GM12891 (cell line): ENCODE measurements at regions not wholly inside any gene's neighbourhood (a gene's known extent, or its start where the extent isn't known, plus 50 kb on each side); places are given as distances from the start of the nearest gene placed in this dataset.

Experiments
- DNase-seq: peaks from one replicate; pipeline ENCODE4 v3.0.0; 2011; ENCODE audit warnings: low spot score; ENCODE audit not compliant: insufficient read length
- FAIRE-seq: peaks from 2 replicates; lab custom pipeline; 2011; peaks lifted over from hg19 to GRCh38; lab: Jason Lieb, UNC
- PAX5 ChIP-seq: IDR thresholded peaks from 2 replicates; pipeline ENCODE4 v1.6.1; 2011; ENCODE audit warnings: low read length, moderate library complexity, mild to moderate bottlenecking; ENCODE audit not compliant: insufficient read depth, severe bottlenecking
- POLR2A ChIP-seq: IDR thresholded peaks from 2 replicates; pipeline ENCODE4 v1.6.1; 2011; ENCODE audit warnings: low read depth, low read length, control low read depth
- POLR2AphosphoS5 ChIP-seq: IDR thresholded peaks from 2 replicates; pipeline ENCODE4 v1.6.1; 2011; ENCODE audit warnings: low read depth, low read length, control low read depth
- POU2F2 ChIP-seq: IDR thresholded peaks from 2 replicates; pipeline ENCODE4 v1.6.1; 2011; ENCODE audit warnings: low read depth, mild to moderate bottlenecking, control low read depth, low read length, moderate library complexity
- SPI1 ChIP-seq: IDR thresholded peaks from 2 replicates; pipeline ENCODE4 v1.6.1; 2011; ENCODE audit warnings: low read depth, low read length, control low read depth
- TAF1 ChIP-seq: IDR thresholded peaks from 2 replicates; pipeline ENCODE4 v1.6.1; 2011; ENCODE audit warnings: low read depth, low read length, control low read depth

DNA sequence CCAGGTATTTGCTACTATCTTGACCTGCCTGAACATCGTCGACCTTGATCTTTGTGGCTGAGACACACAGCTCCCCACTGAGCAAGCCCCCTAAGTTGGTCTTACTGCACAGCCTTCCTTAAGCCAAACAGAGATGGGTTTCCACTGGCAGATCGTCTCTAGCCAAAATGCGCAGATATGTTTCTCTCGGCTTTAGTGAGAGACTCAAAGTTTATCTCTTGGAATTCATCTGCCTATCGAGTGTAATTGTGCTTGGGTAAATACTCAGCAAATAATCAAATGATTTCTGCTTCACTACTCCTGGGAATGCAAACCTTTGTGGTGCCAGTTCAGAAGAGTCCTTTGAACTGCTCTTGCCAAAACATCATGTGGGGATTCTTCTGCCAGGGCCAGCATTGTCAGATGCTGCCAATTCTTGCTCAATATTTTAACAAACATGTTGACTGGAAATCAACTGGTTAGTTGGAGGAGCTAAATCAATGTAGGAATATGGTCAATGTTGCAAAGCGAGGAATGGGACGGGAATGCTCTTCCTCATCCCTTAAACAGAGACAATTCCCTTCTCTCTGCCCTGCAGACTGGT lies 141.2 kb upstream of the SLC28A3 start:
- DNase-seq (no peak), FAIRE-seq (no peak)
- no peak for TF ChIP-seq POLR2AphosphoS5
- no peak for TF ChIP-seq SPI1
- TF ChIP-seq POU2F2, result no peak
- no peak for TF ChIP-seq TAF1
- TF ChIP-seq PAX5, result no peak
- no peak for TF ChIP-seq POLR2A

DNA sequence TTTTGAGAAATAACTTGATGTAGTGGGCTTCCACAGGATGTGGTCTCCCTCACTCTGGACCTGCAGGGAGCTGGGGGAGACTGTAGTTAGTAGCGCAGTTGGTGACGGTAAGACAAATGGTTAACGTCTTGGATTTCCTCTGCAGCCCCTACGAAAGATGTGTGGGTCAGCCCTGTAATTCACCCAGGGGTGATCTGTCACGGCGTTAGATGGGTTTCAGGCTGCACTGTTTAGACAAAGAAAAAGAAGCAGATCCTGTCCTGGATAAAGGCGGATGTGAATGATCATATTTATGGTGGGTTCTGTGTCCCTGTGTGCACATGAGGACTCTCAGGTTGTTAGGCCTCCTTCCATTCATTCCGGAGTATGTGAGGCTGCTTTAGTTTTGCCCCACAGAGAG lies 142.0 kb upstream of the SLC28A3 start:
- DNase-seq (no peak), FAIRE-seq (no peak)
- TF ChIP-seq SPI1 (no peak), POLR2A (no peak), POU2F2 (no peak), TAF1 (no peak), PAX5 (no peak), POLR2AphosphoS5 (no peak)

DNA sequence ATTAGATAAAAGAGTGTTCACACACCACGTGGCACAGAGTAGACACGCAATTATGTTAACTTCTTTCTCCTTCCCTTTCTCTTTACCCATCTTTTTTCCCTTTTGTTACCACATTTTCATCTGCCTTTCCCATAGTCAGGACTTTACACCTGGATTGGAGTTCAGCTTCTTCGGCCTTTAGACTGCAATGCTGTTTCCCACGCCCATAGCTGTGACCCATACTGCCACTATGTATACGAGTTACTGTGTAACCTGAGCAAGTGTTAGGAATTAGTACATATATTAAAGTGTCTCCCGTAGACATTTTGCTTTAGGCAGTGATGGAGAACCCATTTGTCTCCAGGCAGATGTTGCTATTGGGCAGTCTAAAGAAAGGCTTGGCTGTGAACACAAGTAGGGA lies 143.6 kb upstream of the SLC28A3 start:
- FAIRE-seq (no peak), DNase-seq (no peak)
- no peak for TF ChIP-seq PAX5
- no peak for TF ChIP-seq POLR2A
- no peak for TF ChIP-seq TAF1

DNA sequence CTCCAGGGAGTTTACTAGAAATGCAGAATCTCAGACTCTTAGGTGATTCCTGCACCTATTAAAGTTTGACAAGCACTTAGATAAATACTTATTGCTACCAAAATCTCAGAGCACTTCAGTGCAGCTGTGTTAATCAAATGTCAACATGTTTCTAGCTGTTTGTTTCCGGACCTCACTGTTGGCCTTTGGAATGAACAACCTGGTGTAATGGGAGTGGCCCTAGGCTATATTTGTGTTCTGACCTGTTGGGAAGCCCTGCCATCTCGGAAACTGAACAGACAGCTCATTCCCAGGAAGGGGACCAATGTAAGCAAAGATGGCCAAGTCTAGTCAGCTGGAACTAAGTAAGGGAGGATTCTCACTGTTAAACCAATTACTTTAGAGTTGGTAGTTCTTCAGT lies 145.0 kb upstream of the SLC28A3 start:
- TF ChIP-seq POLR2AphosphoS5 (no peak), PAX5 (no peak), POU2F2 (no peak), POLR2A (no peak), SPI1 (no peak), TAF1 (no peak)
- DNase-seq (no peak), FAIRE-seq (no peak)

DNA sequence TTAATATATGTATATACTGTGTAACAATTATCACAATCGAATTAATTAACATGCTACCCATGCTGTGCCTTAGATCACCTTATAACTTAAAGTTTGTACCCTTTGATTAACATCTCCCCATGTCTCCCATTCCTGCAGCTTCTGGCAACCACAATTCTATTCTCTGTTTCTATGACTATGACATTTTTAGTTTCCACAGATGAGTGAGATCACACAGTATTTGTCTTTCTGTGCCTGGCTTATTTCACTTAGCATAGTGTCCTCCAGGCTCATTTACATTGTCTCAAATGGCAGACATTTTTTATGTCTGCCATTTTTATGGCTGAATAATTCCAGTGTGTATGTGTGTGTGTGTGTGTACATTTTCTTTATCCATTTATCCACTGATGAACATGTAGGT lies 146.1 kb upstream of the SLC28A3 start:
- FAIRE-seq, result no peak
- TF ChIP-seq SPI1, result no peak
- no peak for TF ChIP-seq PAX5
- no peak for TF ChIP-seq POU2F2
- no peak for TF ChIP-seq POLR2A
- TF ChIP-seq TAF1, result no peak
- TF ChIP-seq POLR2AphosphoS5, result no peak
- DNase-seq, result no peak

DNA sequence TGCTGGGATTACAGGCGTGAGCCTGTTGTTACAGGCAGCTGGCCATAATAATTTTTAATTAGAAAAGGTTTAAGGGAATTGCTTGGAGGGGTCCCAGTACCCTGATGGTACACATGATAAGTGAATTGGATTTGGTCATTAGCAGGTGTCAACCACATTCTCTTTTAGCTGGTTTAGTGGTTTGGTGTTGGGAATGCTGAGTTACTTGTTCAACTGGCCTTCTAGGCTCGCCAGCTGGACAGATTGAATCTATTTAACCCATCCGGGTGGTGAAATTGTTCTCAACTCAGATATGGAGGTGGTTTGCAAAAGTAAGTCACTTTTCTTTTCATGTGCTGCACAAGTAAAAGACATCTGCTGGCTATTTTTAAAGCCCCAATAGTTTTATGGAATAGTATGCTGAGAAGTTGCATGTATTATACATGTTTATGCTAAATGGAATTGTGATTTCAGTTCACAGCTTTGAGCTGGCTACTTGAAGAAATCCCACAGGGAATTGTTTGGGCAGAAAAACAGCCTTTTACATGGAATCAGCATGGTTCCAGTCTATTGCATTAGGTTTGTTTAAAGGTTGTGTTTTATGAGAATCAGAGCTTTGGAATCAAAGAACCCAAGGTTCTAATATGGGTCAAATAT lies 149.8 kb upstream of the SLC28A3 start:
- TF ChIP-seq PAX5, result no peak
- no peak for TF ChIP-seq TAF1
- no peak for TF ChIP-seq SPI1
- TF ChIP-seq POLR2A, result no peak
- no peak for TF ChIP-seq POLR2AphosphoS5
- TF ChIP-seq POU2F2, result no peak
- DNase-seq (no peak), FAIRE-seq (no peak)

DNA sequence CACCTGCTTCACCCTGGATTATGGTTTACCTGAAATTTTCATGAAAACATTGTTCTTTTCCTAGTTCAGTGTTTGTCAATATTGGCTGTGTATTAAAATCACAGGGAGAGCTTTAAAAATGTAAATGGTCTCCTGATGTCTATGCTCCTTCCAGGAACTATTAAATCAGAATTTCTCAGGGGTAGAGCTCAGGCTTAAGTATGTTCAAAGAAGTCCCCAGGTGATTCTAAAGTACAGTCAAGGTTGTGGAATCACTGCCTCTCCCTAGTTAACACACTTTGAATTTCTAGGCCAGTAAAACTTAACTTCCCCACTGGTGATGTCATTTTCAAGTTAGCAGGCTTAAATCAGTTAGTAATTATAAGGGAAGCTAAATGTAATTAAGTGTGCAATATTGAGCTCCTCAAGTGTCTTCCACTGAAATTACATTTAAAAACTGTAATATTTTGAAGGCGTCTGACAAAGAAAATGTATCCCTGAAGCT lies 150.3 kb upstream of the SLC28A3 start:
- DNase-seq (no peak), FAIRE-seq (no peak)

DNA sequence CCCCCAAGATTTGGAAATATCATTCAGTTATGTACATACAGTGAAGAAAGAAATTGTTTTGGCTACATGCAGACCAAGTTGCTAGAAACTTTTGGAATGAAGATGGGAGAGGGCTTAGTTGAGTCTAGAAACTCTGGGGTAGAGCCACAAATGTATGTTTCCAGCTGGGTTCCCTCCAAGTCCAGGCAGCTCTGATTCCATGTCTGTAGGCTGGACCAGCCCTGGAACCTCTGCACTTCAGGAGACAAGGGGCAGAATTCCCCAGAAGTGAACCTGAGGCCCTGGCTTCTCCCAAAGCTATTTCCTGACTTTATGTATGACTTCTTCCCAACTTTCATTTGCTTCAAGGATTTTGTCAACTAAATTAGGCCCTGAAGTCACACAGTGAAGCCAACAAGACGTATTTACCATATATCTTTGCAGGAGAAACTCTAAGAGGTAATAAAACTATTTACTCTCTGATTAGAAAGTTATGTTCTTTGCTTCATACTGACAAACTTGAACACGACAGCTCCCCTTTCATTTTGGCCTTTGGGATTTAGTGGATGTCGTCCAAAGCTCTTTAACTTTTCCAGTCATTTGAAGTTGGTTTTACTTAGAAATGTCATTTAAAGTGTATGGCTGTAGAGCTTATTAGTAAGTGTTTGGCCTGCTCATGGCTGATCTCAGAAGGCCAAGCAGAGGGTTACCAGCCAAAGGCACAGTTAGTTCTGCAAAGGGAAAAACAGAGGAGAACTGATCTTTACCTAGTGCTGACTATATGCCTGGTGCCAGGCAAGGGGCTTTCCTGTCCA lies 152.0 kb upstream of the SLC28A3 start:
- FAIRE-seq (no peak), DNase-seq (no peak)
- TF ChIP-seq POLR2AphosphoS5, result no peak
- TF ChIP-seq POU2F2, result no peak
- no peak for TF ChIP-seq POLR2A
- no peak for TF ChIP-seq PAX5
- no peak for TF ChIP-seq TAF1

More for the DNA sequence above, 150.3 kb upstream of the SLC28A3 start:
- no peak for TF ChIP-seq POU2F2
- TF ChIP-seq POLR2A, result no peak
- TF ChIP-seq SPI1, result no peak
- TF ChIP-seq TAF1, result no peak
- TF ChIP-seq POLR2AphosphoS5, result no peak
- TF ChIP-seq PAX5, result no peak

DNA sequence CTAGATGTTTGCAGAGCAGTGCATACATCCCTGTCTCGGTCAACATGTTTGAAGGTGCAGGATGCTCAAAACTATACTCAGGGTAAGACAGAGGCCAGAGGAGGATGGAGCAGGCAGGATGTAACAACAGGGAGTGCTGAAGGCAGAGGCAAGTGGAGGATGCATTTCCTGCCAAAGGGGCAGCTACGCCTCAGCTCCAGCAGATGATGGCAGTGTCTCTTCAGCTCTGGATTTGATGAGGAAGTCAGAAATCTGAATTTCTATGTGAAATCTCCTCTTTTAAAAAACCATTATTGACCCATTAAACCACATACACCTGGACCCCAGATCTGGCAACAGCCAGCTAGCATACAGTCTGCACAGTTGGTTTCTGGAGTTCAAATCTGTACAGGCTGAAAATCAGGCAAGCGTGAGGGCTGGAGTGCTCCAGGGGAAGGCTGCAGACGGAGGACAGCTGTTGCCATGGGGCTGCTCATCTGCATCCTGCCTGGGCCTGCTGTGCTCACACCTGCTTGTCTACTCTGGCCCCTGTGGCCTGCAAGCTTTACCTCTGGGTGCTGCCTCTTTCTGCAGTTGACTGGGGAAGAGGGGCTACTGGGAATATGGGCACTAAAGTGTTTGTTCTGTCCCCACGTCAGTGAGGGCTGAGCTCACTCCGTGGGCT lies 152.9 kb upstream of the SLC28A3 start:
- no peak for TF ChIP-seq PAX5
- TF ChIP-seq POLR2AphosphoS5, result no peak
- no peak for TF ChIP-seq POU2F2
- TF ChIP-seq POLR2A, result no peak
- FAIRE-seq (no peak), DNase-seq (no peak)
